Lower lobe of right lung (tissue), 2 donors: ENCODE measurements at regions not wholly inside any gene's neighbourhood (a gene's known extent, or its start where the extent isn't known, plus 50 kb on each side); places are given as distances from the start of the nearest gene placed in this dataset.

Source experiments
- ATAC-seq, 2 donors: fragments of 200-7000 bp; cut with Tn5 transposase; one replicate each; pipeline ENCODE4 v1.9.1; 2020 to 2022; ENCODE audit warnings: mild to moderate bottlenecking in 2 of 2, moderate library complexity in 2 of 2
- DNase-seq: peaks from one replicate; pipeline ENCODE4 v3.0.0-alpha.2; 2020
- H3K27ac ChIP-seq: fragments of 200-600 bp; one replicate; pipeline ENCODE4 v1.8.0; 2022
- H3K27me3 ChIP-seq: fragments of 200-600 bp; one replicate; pipeline ENCODE4 v1.8.0; 2022; ENCODE audit warnings: low read depth
- H3K36me3 ChIP-seq: fragments of 200-600 bp; one replicate; pipeline ENCODE4 v1.8.0; 2022; ENCODE audit warnings: mild to moderate bottlenecking
- H3K4me1 ChIP-seq: fragments of 200-600 bp; one replicate; pipeline ENCODE4 v1.8.0; 2022
- H3K4me3 ChIP-seq: fragments of 200-600 bp; one replicate; pipeline ENCODE4 v1.8.0; 2022; ENCODE audit warnings: mild to moderate bottlenecking
- H3K9me3 ChIP-seq: fragments of 200-600 bp; one replicate; pipeline ENCODE4 v1.8.0; 2022
- CTCF ChIP-seq: fragments of 200-600 bp; IDR thresholded peaks from one replicate; pipeline ENCODE4 v1.8.0; 2022; ENCODE audit warnings: antibody characterized with exemption, mild to moderate bottlenecking
- intact Hi-C: fragments of 100-400 bp; cut with DNase I; formaldehyde crosslinking; loops from one replicate; pipeline ENCODE4 v1.11.0; 2022
- donor health status: DM: no; HTN: yes; CAD: no; lungs with severe emphysema.

DNA sequence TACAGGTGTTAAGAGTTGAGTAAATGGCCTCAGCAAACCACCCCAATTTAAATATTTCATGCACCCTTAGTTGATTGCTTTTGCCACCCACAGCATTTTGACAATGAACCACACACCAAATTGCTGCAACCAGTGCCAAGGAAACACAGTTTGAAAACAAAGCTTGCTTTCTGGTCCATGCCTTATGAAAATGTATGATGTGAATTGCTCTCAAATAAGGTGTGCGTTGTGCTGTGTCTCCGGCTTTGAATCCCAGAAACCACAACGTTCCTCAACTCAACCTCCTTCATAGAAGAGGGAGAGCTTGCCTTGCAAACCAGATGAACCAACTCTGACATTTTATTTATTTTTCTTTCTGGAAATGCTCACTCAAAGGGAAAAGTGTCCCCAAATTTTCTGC lies 762.7 kb downstream of the TLE1 start:
- no peaks in the 10 kb centered on the region for H3K4me1 ChIP-seq
- ATAC-seq, result no peak
- no peak for TF ChIP-seq CTCF
- no peaks in the 10 kb centered on the region for H3K36me3 ChIP-seq
- no peak overlapping the region for H3K4me3 ChIP-seq
- intact Hi-C loops, result no loop called here
- no peaks in the 10 kb centered on the region for H3K27me3 ChIP-seq
- H3K9me3 ChIP-seq, result no peaks in the 10 kb centered on the region
- H3K27ac ChIP-seq, result no peak overlapping the region
- DNase-seq, result no peak

- intact Hi-C loops, result no loop called here
- Histone ChIP-seq H3K4me1 (no peaks in the 10 kb centered on the region), H3K27ac (no peak overlapping the region), H3K36me3 (no peaks in the 10 kb centered on the region), H3K4me3 (no peak overlapping the region), H3K9me3 (peaks cover 5% of the 10 kb centered on the region), H3K27me3 (no peaks in the 10 kb centered on the region)
- DNase-seq (no peak), ATAC-seq (no peak)
- no peak for TF ChIP-seq CTCF
Measured at GRCh38 chr9:80922544-80922943, 766.8 kb downstream of the TLE1 start.

DNA sequence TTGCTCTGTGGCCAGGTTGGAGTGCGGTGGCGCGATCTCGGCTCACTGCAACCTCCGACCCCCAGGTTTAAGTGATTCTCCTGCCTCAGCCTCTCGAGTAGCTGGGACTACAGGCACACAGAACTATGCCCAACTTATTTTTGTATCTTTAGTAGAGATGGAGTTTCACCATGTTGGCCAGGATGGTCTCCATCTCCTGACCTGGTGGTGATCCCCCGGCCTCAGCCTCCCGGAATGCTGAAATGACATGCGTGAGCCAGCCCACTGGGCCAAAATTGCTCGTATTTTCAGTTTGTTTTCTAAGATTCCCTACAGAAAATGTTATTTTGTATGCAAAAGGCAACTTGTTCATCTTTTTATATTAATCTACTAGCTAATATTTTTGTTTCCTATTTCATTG lies 782.6 kb downstream of the TLE1 start:
- H3K36me3 ChIP-seq, result no peaks in the 10 kb centered on the region
- no peaks in the 10 kb centered on the region for H3K4me1 ChIP-seq
- no peak for DNase-seq
- no peaks in the 10 kb centered on the region for H3K27me3 ChIP-seq
- intact Hi-C loops, result no loop called here
- H3K4me3 ChIP-seq, result no peak overlapping the region
- ATAC-seq, result no peak
- no peak overlapping the region for H3K27ac ChIP-seq
- no peaks in the 10 kb centered on the region for H3K9me3 ChIP-seq
- TF ChIP-seq CTCF, result no peak

GRCh38 chr9:80899208-80899607 lies 790.1 kb downstream of the TLE1 start:
- intact Hi-C loops, result no loop called here
- ATAC-seq (no peak), DNase-seq (no peak)
- H3K4me3 ChIP-seq, result no peak overlapping the region
- TF ChIP-seq CTCF, result no peak
- H3K27ac ChIP-seq, result no peak overlapping the region
- peaks cover 6% of the 10 kb centered on the region for H3K9me3 ChIP-seq
- no peaks in the 10 kb centered on the region for H3K36me3 ChIP-seq
- no peaks in the 10 kb centered on the region for H3K4me1 ChIP-seq
- H3K27me3 ChIP-seq, result no peaks in the 10 kb centered on the region

- no peaks in the 10 kb centered on the region for H3K36me3 ChIP-seq
- peaks cover 6% of the 10 kb centered on the region for H3K9me3 ChIP-seq
- no peak overlapping the region for H3K4me3 ChIP-seq
- intact Hi-C loops, result no loop called here
- DNase-seq, result no peak
- H3K27me3 ChIP-seq, result no peaks in the 10 kb centered on the region
- no peaks in the 10 kb centered on the region for H3K4me1 ChIP-seq
- no peak for ATAC-seq
- H3K27ac ChIP-seq, result no peak overlapping the region
- no peak for TF ChIP-seq CTCF
Measured at GRCh38 chr9:80893190-80893589, 796.2 kb downstream of the TLE1 start.

DNA sequence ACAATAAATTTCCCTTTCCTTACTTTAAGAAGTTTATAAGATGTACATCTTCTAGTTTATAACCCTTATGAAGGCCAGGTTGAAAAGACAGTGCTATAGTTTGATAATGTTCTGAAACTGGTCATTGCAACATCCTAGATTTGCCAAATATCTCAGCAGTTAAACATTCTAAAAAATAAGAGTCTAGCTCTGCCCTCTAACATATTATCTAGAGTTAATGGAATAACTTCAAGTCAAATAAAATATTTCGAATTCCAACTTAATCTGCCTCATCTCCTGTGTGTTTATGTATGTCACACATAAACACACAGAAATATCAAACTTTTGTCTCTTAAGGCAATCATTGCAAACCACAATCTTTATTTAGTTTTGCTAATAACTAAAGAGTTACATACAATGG lies 796.6 kb downstream of the TLE1 start:
- Histone ChIP-seq H3K4me3 (no peak overlapping the region), H3K27me3 (no peaks in the 10 kb centered on the region), H3K9me3 (peaks cover 6% of the 10 kb centered on the region), H3K27ac (no peak overlapping the region), H3K36me3 (no peaks in the 10 kb centered on the region), H3K4me1 (no peaks in the 10 kb centered on the region)
- ATAC-seq (no peak), DNase-seq (no peak)
- intact Hi-C loops, result no loop called here
- TF ChIP-seq CTCF, result no peak
